Iris pigment epithelial cell (primary cell): ENCODE measurements at regions not wholly inside any gene's neighbourhood (a gene's known extent, or its start where the extent isn't known, plus 50 kb on each side); places are given as distances from the start of the nearest gene placed in this dataset.

Source experiments
- DNase-seq: peaks from one replicate; pipeline ENCODE4 v3.0.0-alpha.2; 2011; ENCODE audit warnings: low read depth

- no peak for DNase-seq
Observed at GRCh38 chr2:128818704-128819491, 500.2 kb upstream of the HS6ST1 start.

- no peak for DNase-seq
Observed at GRCh38 chr2:128820452-128820851, 501.8 kb upstream of the HS6ST1 start.

GRCh38 chr2:128821010-128821409, 502.3 kb upstream of the HS6ST1 start:
- no peak for DNase-seq

- DNase-seq: no peak
Observed at GRCh38 chr2:128832946-128833663, 514.4 kb upstream of the HS6ST1 start.

- no peak for DNase-seq
Observed at GRCh38 chr2:128833664-128834027, 515.0 kb upstream of the HS6ST1 start.

GRCh38 chr2:128834207-128834879, 515.7 kb upstream of the HS6ST1 start:
- DNase-seq: no peak

GRCh38 chr2:128834880-128835252, 516.2 kb upstream of the HS6ST1 start:
- DNase-seq: no peak

- no peak for DNase-seq
Observed at GRCh38 chr2:128835342-128835855, 516.7 kb upstream of the HS6ST1 start.

GRCh38 chr2:128835974-128836373, 517.3 kb upstream of the HS6ST1 start:
- no peak for DNase-seq

GRCh38 chr2:128836559-128837100, 518.0 kb upstream of the HS6ST1 start:
- no peak for DNase-seq

- no peak for DNase-seq
Observed at GRCh38 chr2:128838244-128838643, 519.6 kb upstream of the HS6ST1 start.

- DNase-seq: no peak
Observed at GRCh38 chr2:128841803-128842202, 523.1 kb upstream of the HS6ST1 start.

GRCh38 chr2:128867311-128867710, 548.6 kb upstream of the HS6ST1 start:
- DNase-seq: no peak

GRCh38 chr2:128867936-128868636, 549.4 kb upstream of the HS6ST1 start:
- no peak for DNase-seq

- no peak for DNase-seq
Observed at GRCh38 chr2:128868686-128869551, 550.3 kb upstream of the HS6ST1 start.

GRCh38 chr2:128874608-128875007, 555.9 kb upstream of the HS6ST1 start:
- DNase-seq: no peak

- DNase-seq: no peak
Observed at GRCh38 chr2:128876986-128877983, 558.6 kb upstream of the HS6ST1 start.

GRCh38 chr2:128879161-128879560, 560.5 kb upstream of the HS6ST1 start:
- no peak for DNase-seq

GRCh38 chr2:128894896-128895295, 576.2 kb upstream of the HS6ST1 start:
- no peak for DNase-seq
